SU-DHL-6 (cell line): ENCODE measurements at regions not wholly inside any gene's neighbourhood (a gene's known extent, or its start where the extent isn't known, plus 50 kb on each side); places are given as distances from the start of the nearest gene placed in this dataset.

Source experiments
- EZH2phosphoT487 ChIP-seq: fragments of 200-600 bp; sonication (generic), shearing (Covaris generic); conservative IDR thresholded peaks from 2 replicates; pipeline ENCODE4 v1.6.1; 2018; ENCODE audit warnings: mild to moderate bottlenecking, antibody characterized with exemption, low read length, moderate library complexity, mixed read lengths
- TF ChIP-seq, protein P1 (sequence below): fragments of 200-600 bp; sonication (generic); IDR thresholded peaks from one replicate; pipeline ENCODE4 v1.5.1; 2017; ENCODE audit warnings: antibody characterized with exemption, mild to moderate bottlenecking, low read length, moderate library complexity; ENCODE audit not compliant: insufficient read depth, poor library complexity, severe bottlenecking

DNA sequence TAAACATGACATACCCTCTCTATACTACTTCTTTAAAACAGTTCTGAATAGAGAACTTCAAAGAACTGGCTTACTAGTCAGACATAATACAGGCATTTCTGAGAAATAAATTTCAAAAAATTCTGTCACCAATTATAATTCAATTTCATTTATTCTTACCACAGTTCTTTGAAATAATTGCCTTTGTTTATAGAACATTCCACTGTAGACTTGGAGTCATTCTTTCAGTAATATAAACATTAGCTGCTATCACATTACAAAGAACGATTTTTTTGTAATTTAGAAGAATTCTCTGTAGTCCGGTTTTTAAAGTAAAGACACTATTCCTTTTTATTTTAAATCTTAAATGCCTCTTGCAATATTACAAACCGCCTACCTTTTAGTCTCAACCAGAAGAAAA is 146.4 kb upstream of the COL11A1 start:
- TF ChIP-seq, protein P1, sequence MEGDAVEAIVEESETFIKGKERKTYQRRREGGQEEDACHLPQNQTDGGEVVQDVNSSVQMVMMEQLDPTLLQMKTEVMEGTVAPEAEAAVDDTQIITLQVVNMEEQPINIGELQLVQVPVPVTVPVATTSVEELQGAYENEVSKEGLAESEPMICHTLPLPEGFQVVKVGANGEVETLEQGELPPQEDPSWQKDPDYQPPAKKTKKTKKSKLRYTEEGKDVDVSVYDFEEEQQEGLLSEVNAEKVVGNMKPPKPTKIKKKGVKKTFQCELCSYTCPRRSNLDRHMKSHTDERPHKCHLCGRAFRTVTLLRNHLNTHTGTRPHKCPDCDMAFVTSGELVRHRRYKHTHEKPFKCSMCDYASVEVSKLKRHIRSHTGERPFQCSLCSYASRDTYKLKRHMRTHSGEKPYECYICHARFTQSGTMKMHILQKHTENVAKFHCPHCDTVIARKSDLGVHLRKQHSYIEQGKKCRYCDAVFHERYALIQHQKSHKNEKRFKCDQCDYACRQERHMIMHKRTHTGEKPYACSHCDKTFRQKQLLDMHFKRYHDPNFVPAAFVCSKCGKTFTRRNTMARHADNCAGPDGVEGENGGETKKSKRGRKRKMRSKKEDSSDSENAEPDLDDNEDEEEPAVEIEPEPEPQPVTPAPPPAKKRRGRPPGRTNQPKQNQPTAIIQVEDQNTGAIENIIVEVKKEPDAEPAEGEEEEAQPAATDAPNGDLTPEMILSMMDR, result no peak
- TF ChIP-seq EZH2phosphoT487, result no peak
